Effector memory CD4-positive, alpha-beta T cell (primary cell): ENCODE measurements at regions not wholly inside any gene's neighbourhood (a gene's known extent, or its start where the extent isn't known, plus 50 kb on each side); places are given as distances from the start of the nearest gene placed in this dataset.

Experiments
- DNase-seq, 3 donors: peaks; one replicate each; pipeline ENCODE4 v3.0.0-alpha.2; 2020
- H3K27ac ChIP-seq: 2 replicates; pipeline ENCODE4 v1.7.0; 2013; ENCODE audit warnings: mild to moderate bottlenecking, low read length, moderate library complexity; ENCODE audit not compliant: insufficient read depth, poor library complexity, severe bottlenecking
- H3K27me3 ChIP-seq: replicated peaks from 2 replicates; pipeline ENCODE4 v1.7.0; 2013; ENCODE audit warnings: mild to moderate bottlenecking, low read length; ENCODE audit not compliant: insufficient read depth, control insufficient read depth, poor library complexity, severe bottlenecking
- H3K36me3 ChIP-seq: 2 replicates; pipeline ENCODE4 v1.7.0; 2013; ENCODE audit warnings: mild to moderate bottlenecking, low read length, moderate library complexity; ENCODE audit not compliant: control insufficient read depth, insufficient read depth
- H3K4me1 ChIP-seq: 2 replicates; pipeline ENCODE4 v1.7.0; 2013; ENCODE audit warnings: low read length, mild to moderate bottlenecking; ENCODE audit not compliant: control insufficient read depth, insufficient read depth, poor library complexity, severe bottlenecking
- H3K4me3 ChIP-seq: 2 replicates; pipeline ENCODE4 v1.7.0; 2013; ENCODE audit warnings: low read length, low read depth, mild to moderate bottlenecking; ENCODE audit not compliant: insufficient read depth, poor library complexity, severe bottlenecking
- H3K9me3 ChIP-seq: 2 replicates; pipeline ENCODE4 v1.7.0; 2013; ENCODE audit warnings: mild to moderate bottlenecking, low read length, moderate library complexity; ENCODE audit not compliant: control insufficient read depth

DNA sequence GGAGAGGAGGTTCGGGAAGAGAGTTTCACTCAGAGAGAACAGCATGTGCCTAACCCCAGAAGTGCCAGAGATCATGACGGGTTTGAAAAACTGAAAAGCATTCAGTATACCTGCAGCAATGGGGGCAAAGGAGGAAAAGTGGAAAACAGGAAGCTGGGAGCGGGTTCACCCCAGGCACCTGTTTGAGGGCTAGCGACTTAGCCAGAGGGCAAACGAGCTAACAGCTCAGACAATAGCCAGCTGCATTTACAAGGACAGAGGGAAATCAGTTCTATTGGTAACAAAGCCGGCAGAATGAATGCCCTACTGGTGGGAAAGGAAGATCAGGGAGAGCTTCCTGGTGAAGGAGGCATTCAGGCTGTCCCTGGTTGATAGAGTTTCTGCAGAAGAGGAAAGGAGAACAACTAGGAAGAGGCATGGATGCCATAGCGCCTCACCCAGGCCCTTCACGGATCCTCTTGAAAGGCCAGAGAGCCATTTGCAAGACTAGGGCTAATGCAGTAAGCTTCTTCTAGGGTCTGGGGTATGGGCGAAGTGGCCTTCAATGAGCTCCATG, 141.7 kb upstream of the ADRA1B start:
- H3K9me3 ChIP-seq: no peaks in the 10 kb centered on the region
- no peak for DNase-seq
- H3K36me3 ChIP-seq: no peaks in the 10 kb centered on the region
- H3K4me1 ChIP-seq: peaks cover 5% of the 10 kb centered on the region
- no peak overlapping the region for H3K4me3 ChIP-seq
- H3K27me3 ChIP-seq: no peaks in the 10 kb centered on the region
- no peak overlapping the region for H3K27ac ChIP-seq

DNA sequence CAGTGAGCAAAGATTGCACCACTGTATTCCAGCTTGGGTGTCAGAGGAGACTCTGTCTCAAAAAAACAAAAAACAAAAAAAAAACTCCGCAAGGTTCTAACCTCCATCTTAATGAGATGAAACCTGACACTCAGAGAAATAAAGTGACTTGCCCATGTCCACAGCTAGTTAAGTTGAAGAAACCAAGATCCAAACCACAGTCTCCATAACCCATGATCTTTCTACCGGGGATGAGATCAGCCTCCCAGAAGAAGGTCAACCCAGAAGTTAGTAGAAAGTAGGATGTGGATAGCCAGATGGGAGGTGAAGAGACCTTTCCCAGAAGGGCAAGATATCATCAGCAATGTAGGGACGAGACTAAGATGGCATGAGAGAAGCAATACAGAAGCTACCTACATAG, 140.4 kb upstream of the ADRA1B start:
- peaks cover 5% of the 10 kb centered on the region for H3K4me1 ChIP-seq
- no peaks in the 10 kb centered on the region for H3K9me3 ChIP-seq

DNA sequence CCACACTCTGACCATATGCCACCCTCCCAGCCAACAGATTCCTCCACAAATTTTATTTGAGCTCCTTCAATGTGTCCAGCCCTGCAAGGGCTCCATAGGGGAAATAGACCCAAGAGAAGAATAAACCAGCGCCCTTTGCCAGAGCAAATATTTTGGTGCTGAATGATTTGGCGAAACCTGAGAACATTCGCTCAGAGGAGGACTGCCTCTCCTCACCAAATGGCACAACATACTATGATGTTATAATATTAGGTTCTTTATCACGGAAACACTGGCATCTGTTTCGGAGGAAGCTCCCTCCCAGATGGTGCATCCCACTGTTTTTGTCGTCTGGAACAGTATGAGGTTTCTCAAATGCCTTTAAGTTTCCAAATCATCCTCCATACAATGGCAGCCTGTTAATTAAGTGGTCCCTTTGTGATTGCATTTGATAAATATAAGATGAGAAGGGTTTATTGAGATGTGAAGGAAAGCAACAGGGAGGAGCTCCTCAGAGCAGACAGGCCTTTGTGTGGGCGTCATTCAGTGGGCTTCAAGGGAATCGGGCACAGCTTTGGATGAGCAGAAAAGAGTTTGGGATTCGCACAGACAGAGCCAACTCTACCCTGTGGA, 139.1 kb upstream of the ADRA1B start:
- Histone ChIP-seq H3K9me3 (no peaks in the 10 kb centered on the region), H3K36me3 (no peaks in the 10 kb centered on the region), H3K27ac (no peak overlapping the region), H3K4me3 (no peak overlapping the region), H3K27me3 (no peaks in the 10 kb centered on the region), H3K4me1 (peaks cover 5% of the 10 kb centered on the region)
- no peak for DNase-seq

More for the DNA sequence above, 140.4 kb upstream of the ADRA1B start:
- DNase-seq: no peak
- no peak overlapping the region for H3K27ac ChIP-seq
- H3K36me3 ChIP-seq: no peaks in the 10 kb centered on the region
- no peaks in the 10 kb centered on the region for H3K27me3 ChIP-seq
- H3K4me3 ChIP-seq: no peak overlapping the region

DNA sequence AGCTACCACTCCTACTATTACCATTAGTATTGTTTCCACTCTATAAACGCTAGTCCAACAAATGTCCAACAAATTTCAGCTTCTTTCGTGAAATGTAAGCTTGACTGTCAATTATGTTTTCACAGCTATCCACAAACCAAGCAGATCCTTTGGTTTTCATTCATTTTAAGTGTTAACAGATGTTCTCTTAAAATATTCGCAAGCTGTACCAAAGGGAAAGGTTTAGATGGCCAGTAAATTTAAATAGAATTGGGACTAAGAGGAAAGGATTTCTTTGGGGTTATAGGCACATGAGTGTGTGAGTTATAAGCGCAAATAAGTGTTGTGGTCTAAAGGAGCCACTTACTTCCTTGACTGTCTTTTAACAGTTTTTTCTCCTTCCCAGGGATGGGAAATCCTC, 136.8 kb upstream of the ADRA1B start:
- Histone ChIP-seq H3K27me3 (no peaks in the 10 kb centered on the region), H3K27ac (no peak overlapping the region), H3K4me1 (no peaks in the 10 kb centered on the region)

DNA sequence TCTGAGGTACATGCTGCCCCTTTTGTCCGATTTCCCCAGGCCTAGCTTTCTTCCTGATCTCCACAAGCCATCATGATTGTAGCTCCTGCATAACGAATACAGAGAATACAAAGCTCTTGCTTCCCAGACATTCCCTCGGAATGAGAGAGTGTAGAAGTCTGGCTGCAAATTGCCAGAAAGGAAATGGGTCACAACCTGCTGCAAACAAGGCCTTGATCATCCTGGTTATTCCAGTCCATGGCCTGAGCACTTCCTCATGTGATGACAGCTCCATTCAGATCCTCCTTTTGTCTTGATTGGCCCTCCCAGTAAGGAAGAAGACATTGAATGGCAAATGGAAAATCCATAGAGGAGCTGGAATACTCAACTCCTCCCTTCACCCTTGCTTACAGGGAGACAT, 136.0 kb upstream of the ADRA1B start:
- no peaks in the 10 kb centered on the region for H3K4me1 ChIP-seq
- H3K27me3 ChIP-seq: no peaks in the 10 kb centered on the region
- no peaks in the 10 kb centered on the region for H3K36me3 ChIP-seq
- H3K27ac ChIP-seq: no peak overlapping the region
- no peak overlapping the region for H3K4me3 ChIP-seq
- no peaks in the 10 kb centered on the region for H3K9me3 ChIP-seq
- no peak for DNase-seq

More for the DNA sequence above, 136.8 kb upstream of the ADRA1B start:
- H3K36me3 ChIP-seq: no peaks in the 10 kb centered on the region
- no peak overlapping the region for H3K4me3 ChIP-seq
- no peak for DNase-seq
- no peaks in the 10 kb centered on the region for H3K9me3 ChIP-seq

DNA sequence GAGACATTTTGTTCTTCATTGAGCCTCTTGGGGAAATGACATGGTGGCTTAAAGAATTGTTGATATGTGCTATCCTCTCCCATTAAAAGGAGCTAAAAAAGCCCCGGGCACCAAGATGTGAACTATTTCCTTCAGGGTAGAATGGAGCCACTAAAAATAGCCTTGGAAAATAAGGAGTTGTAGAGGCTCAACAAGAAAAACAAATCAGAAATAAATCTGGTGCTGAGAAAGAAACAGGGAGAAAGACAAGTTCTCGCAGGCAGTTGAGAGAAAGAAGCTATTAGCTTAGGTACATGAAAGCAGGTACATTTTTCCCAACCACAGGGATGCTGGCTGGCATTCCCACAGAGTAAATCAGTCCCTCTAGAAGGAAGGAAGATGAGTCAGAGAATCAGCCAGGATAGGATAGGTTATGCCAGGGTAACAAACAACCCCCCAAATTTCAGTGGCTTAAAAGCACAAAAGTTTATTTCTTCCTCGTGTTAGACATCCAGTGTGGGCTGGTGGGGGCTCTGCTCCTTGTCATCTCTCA, 134.6 kb upstream of the ADRA1B start:
- Histone ChIP-seq H3K4me3 (no peak overlapping the region), H3K36me3 (no peaks in the 10 kb centered on the region), H3K9me3 (no peaks in the 10 kb centered on the region), H3K27me3 (no peaks in the 10 kb centered on the region), H3K27ac (no peak overlapping the region), H3K4me1 (no peaks in the 10 kb centered on the region)
- DNase-seq: no peak

DNA sequence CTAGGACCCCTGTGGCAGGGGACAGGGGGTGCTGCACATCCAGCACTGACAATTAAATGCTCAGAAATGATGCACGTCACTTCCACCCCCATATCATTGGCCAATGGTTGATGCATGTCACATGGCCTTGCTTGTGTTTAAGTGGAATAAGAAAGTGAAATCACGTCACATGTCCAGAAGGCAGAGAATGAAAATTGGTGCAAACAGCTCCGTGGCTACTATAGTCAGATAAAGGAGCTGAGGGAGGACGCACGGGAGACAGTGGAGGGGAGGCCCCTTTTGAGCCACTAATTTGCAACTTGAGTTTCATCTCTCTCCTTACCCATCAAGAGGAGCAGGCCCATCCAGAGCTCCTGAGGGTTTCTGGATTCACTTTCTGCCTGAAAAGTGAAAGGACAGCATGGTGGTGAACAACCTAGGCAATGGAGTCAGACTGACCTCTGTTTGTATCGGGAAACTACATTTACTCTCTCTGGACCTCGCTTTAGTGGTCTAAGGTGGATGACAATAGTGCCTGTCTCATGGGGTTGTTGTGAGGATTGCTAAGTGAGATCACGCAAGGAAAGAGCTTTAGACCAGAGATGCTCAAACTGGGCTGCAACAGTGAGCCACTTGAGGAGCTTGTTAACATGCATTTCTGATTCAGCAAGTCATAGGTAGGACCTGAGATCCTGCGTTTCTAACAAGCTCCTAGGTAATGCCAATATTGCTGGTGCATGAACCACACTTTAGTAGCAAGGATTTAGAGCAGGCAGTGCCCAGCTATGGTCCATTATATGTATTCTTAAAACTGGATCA, 133.9 kb upstream of the ADRA1B start:
- no peaks in the 10 kb centered on the region for H3K27me3 ChIP-seq
- H3K9me3 ChIP-seq: no peaks in the 10 kb centered on the region
- no peak overlapping the region for H3K4me3 ChIP-seq
- no peak overlapping the region for H3K27ac ChIP-seq
- no peak for DNase-seq
- H3K4me1 ChIP-seq: no peaks in the 10 kb centered on the region
- no peaks in the 10 kb centered on the region for H3K36me3 ChIP-seq

DNA sequence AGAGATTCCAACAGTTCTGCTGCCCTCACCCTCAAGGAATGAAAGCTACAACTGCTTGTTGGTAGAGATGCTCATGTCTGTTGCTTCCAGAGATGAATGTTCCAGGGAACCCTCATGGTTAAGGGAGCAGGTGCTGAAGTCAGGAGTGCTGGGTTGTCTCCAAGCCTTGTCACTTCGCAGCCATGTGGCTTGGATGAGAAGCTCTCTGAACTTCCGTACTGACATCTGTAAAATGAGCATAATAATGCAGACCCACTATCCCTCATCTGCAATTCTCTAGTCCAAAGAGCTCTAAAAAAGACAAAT, 133.3 kb upstream of the ADRA1B start:
- Histone ChIP-seq H3K4me1 (no peaks in the 10 kb centered on the region), H3K9me3 (no peaks in the 10 kb centered on the region), H3K36me3 (no peaks in the 10 kb centered on the region), H3K27me3 (no peaks in the 10 kb centered on the region), H3K4me3 (no peak overlapping the region), H3K27ac (no peak overlapping the region)
- DNase-seq: no peak

DNA sequence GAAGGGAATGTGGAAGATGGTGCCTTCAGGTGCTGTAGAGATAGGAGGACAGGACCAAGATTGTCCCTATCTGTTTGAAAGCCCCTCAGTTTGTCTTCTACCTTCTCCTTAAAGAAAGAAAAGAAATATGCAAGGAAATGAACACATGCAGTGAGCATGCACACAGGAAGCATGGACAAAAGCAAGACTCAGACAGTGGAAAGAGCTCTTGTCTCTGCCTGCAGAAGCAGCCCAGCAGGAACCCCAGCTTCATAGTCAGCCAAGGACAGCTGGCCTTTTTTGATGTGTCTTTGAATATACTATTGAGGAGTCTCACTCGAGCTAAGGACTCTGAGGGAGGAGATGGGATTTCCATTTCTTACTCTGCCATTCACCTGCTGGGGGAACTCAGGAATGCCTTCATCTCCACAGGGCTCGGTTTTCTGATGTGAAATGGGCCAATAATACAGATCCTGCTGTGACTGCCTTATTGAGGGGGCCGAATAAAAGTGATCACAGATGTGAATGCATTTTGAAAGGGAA, 132.5 kb upstream of the ADRA1B start:
- no peak for DNase-seq
- H3K36me3 ChIP-seq: no peaks in the 10 kb centered on the region
- no peaks in the 10 kb centered on the region for H3K9me3 ChIP-seq
- no peak overlapping the region for H3K4me3 ChIP-seq
- no peak overlapping the region for H3K27ac ChIP-seq
- H3K4me1 ChIP-seq: no peaks in the 10 kb centered on the region
- H3K27me3 ChIP-seq: no peaks in the 10 kb centered on the region

DNA sequence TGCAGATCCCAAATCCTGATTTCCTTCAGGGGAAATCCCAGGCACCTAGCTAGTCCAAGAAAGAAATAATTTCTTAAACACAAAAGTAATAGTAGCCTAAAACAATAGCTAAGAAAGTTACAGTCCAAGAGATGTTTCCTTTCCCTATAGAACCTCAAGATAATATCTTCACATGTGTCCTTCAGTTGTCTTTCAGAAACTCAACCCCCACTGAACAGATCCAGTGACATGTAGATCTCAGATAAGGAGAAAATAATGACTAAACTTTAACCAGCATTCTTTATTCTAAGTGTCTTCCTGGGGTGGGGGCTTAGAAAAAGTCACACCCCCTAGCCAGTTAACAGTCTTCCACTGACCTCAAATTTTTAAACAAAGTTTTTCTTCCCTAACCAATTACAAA, 131.3 kb upstream of the ADRA1B start:
- H3K36me3 ChIP-seq: no peaks in the 10 kb centered on the region
- no peak overlapping the region for H3K27ac ChIP-seq
- no peaks in the 10 kb centered on the region for H3K4me1 ChIP-seq
- no peaks in the 10 kb centered on the region for H3K9me3 ChIP-seq
- no peak for DNase-seq
- no peak overlapping the region for H3K4me3 ChIP-seq
- no peaks in the 10 kb centered on the region for H3K27me3 ChIP-seq
